ENCODE measurements at regions not wholly inside any gene's neighbourhood (a gene's known extent, or its start where the extent isn't known, plus 50 kb on each side); places are given as distances from the start of the nearest gene placed in this dataset.

GRCh38 chr6:147759093-147759492, 250.6 kb downstream of the SAMD5 start:
- Histone ChIP-seq H3K9me1 (ENCODE audit: insufficient read depth, low read length) (no peaks in the 10 kb centered on the region), H3K14ac (replicated peaks; ENCODE audit: low read depth, low read length) (no peak overlapping the region), H3K4me2 (ENCODE audit: low read depth, low read length) (no peak overlapping the region), H3K27ac (ENCODE audit: insufficient read depth, low read length) (no peak overlapping the region), H2BK5ac (ENCODE audit: low read depth, low read length, poor library complexity, severe bottlenecking) (no peak overlapping the region), H2BK20ac (ENCODE audit: low read depth, low read length) (no peak overlapping the region), H3K23ac (ENCODE audit: low read depth, low read length) (no peak overlapping the region), H4K5ac (ENCODE audit: low read depth, low read length) (no peak overlapping the region), H2AK9ac (replicated peaks; ENCODE audit: low read depth, low read length, poor library complexity) (no peak overlapping the region), H3K27me3 (ENCODE audit: control insufficient read depth, insufficient read depth, low read length) (no peaks in the 10 kb centered on the region), H3K18ac (ENCODE audit: low read depth, low read length) (no peak overlapping the region), H2BK15ac (ENCODE audit: low read depth, low read length) (no peak overlapping the region), H4K20me1 (ENCODE audit: insufficient read depth, low read length) (no peaks in the 10 kb centered on the region), H3K56ac (ENCODE audit: extremely low read depth, insufficient read depth, low read length) (no peak overlapping the region), H2AK5ac (ENCODE audit: low read depth, low read length) (no peak overlapping the region), H3K9me3 (ENCODE audit: control insufficient read depth, insufficient read depth, low read length) (no peaks in the 10 kb centered on the region), H3K4ac (ENCODE audit: low read depth, low read length) (no peak overlapping the region), H3K36me3 (ENCODE audit: control insufficient read depth, insufficient read depth, low read length) (no peaks in the 10 kb centered on the region), H4K91ac (ENCODE audit: insufficient read depth, low read depth, low read length) (no peak overlapping the region), H2BK120ac (ENCODE audit: low read depth, low read length) (no peak overlapping the region), H3K4me3 (ENCODE audit: insufficient read depth, low read depth, low read length) (no peak overlapping the region), H4K8ac (ENCODE audit: low read depth in 2 of 2, low read length in 2 of 2) (no peak overlapping the region), H2AFZ (replicated peaks; ENCODE audit: low read length, poor library complexity) (no peak overlapping the region), H3K79me1 (ENCODE audit: low read depth in 1 of 2, low read length in 2 of 2) (no peaks in the 10 kb centered on the region), H3K9ac (ENCODE audit: low read depth, low read length) (no peak overlapping the region), H3K4me1 (ENCODE audit: control insufficient read depth, insufficient read depth, low read length) (peaks cover 5% of the 10 kb centered on the region)
- POLR2A ChIA-PET (ENCODE audit: unreplicated experiment): no interaction called here
- peak; percentile 91 for TF ChIP-seq CEBPB (IDR thresholded peaks at IDR 0.05; ENCODE audit: low read depth, low read length)
- no peak for TF ChIP-seq RAD21 (IDR thresholded peaks at IDR 0.05; ENCODE audit: low read length)
- no TSS peak for BruUV-seq (replicated peaks)
- dilution Hi-C loops (cut with HindIII; ENCODE audit: low sequenced_read_pairs, unreplicated experiment): no loop called here
- CTCF ChIA-PET: no interaction called here
- ATAC-seq (ENCODE audit: low read depth) (peak; percentile 67), DNase-seq (peak; percentile 44)
- intact Hi-C loops (cut with micrococcal nuclease): loop anchor here (10.0 kb wide), 1 partner anchor 406 kb away; no protein-coding TSS in a partner anchor
- WGBS, 2 experiments (ENCODE audit: extremely low coverage in 2 of 2, insufficient read length in 1 of 2): 20% methylated on average over 2 of the region's 3 CpGs; no CpG with 5 or more reads in 1 of the 2 experiments
- in situ Hi-C loops (cut with MboI; ENCODE audit: low sequenced_read_pairs): no loop called here

All from IMR-90 (cell line).